AG09319 (cell line): ENCODE measurements at regions not wholly inside any gene's neighbourhood (a gene's known extent, or its start where the extent isn't known, plus 50 kb on each side); places are given as distances from the start of the nearest gene placed in this dataset.

ENCODE experiments used
- DNase-seq: peaks from one replicate; pipeline ENCODE4 v3.0.0-alpha.2; 2010; ENCODE audit warnings: low read depth; ENCODE audit errors: extremely low read depth
- TF ChIP-seq, protein P1 (sequence below): IDR thresholded peaks from 2 replicates; pipeline ENCODE4 v1.5.1; 2011; ENCODE audit warnings: low read depth, mild to moderate bottlenecking, inconsistent platforms, low read length, moderate library complexity

GRCh38 chr13:44014501-44014900 lies 134.8 kb downstream of the LACC1 start:
- DNase-seq, result no peak
- TF ChIP-seq, protein P1, sequence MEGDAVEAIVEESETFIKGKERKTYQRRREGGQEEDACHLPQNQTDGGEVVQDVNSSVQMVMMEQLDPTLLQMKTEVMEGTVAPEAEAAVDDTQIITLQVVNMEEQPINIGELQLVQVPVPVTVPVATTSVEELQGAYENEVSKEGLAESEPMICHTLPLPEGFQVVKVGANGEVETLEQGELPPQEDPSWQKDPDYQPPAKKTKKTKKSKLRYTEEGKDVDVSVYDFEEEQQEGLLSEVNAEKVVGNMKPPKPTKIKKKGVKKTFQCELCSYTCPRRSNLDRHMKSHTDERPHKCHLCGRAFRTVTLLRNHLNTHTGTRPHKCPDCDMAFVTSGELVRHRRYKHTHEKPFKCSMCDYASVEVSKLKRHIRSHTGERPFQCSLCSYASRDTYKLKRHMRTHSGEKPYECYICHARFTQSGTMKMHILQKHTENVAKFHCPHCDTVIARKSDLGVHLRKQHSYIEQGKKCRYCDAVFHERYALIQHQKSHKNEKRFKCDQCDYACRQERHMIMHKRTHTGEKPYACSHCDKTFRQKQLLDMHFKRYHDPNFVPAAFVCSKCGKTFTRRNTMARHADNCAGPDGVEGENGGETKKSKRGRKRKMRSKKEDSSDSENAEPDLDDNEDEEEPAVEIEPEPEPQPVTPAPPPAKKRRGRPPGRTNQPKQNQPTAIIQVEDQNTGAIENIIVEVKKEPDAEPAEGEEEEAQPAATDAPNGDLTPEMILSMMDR, result no peak

- TF ChIP-seq, protein P1, result no peak
- no peak for DNase-seq
Measured at GRCh38 chr13:44015118-44015517, 135.4 kb downstream of the LACC1 start.

- no peak for DNase-seq
- TF ChIP-seq, protein P1, result no peak
Measured at GRCh38 chr13:44015811-44016210, 136.1 kb downstream of the LACC1 start.

- TF ChIP-seq, protein P1, result no peak
- no peak for DNase-seq
Measured at GRCh38 chr13:44017756-44018309, 138.1 kb downstream of the LACC1 start.

- no peak for DNase-seq
- TF ChIP-seq, protein P1, result no peak
Measured at GRCh38 chr13:44019651-44020050, 139.9 kb downstream of the LACC1 start.

GRCh38 chr13:44021422-44021821 lies 141.7 kb downstream of the LACC1 start:
- TF ChIP-seq, protein P1, result no peak
- DNase-seq, result no peak

GRCh38 chr13:44022196-44022595 lies 142.5 kb downstream of the LACC1 start:
- TF ChIP-seq, protein P1, result no peak
- no peak for DNase-seq
